Coronary artery (tissue), 2 donors: ENCODE measurements at regions not wholly inside any gene's neighbourhood (a gene's known extent, or its start where the extent isn't known, plus 50 kb on each side); places are given as distances from the start of the nearest gene placed in this dataset.

ENCODE experiments used
- DNase-seq: peaks from one replicate; pipeline ENCODE4 v3.0.0-alpha.2; 2017; ENCODE audit warnings: low spot score
- H3K27ac ChIP-seq, 2 donors: fragments of 200-600 bp; sonication (generic); one replicate each; pipeline ENCODE4 v1.5.1; 2016 to 2019
- H3K4me3 ChIP-seq: fragments of 200-600 bp; sonication (generic); 2 replicates; pipeline ENCODE4 v1.5.1; 2016; ENCODE audit warnings: mild to moderate bottlenecking, moderate library complexity
- TF ChIP-seq, protein P1 (sequence below): fragments of 200-600 bp; sonication (generic); IDR thresholded peaks from one replicate; pipeline ENCODE4 v1.5.1; 2019; ENCODE audit warnings: antibody characterized with exemption

- TF ChIP-seq, protein P1, sequence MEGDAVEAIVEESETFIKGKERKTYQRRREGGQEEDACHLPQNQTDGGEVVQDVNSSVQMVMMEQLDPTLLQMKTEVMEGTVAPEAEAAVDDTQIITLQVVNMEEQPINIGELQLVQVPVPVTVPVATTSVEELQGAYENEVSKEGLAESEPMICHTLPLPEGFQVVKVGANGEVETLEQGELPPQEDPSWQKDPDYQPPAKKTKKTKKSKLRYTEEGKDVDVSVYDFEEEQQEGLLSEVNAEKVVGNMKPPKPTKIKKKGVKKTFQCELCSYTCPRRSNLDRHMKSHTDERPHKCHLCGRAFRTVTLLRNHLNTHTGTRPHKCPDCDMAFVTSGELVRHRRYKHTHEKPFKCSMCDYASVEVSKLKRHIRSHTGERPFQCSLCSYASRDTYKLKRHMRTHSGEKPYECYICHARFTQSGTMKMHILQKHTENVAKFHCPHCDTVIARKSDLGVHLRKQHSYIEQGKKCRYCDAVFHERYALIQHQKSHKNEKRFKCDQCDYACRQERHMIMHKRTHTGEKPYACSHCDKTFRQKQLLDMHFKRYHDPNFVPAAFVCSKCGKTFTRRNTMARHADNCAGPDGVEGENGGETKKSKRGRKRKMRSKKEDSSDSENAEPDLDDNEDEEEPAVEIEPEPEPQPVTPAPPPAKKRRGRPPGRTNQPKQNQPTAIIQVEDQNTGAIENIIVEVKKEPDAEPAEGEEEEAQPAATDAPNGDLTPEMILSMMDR: no peak
- Histone ChIP-seq H3K27ac (no peak overlapping the region), H3K4me3 (no peak overlapping the region)
- no peak for DNase-seq
Measured at GRCh38 chr6:49072885-49073620, 390.0 kb downstream of the MMUT start.

GRCh38 chr6:49072146-49072545 is 390.9 kb downstream of the MMUT start:
- TF ChIP-seq, protein P1: no peak
- no peak for DNase-seq
- no peak overlapping the region for H3K27ac ChIP-seq

DNA sequence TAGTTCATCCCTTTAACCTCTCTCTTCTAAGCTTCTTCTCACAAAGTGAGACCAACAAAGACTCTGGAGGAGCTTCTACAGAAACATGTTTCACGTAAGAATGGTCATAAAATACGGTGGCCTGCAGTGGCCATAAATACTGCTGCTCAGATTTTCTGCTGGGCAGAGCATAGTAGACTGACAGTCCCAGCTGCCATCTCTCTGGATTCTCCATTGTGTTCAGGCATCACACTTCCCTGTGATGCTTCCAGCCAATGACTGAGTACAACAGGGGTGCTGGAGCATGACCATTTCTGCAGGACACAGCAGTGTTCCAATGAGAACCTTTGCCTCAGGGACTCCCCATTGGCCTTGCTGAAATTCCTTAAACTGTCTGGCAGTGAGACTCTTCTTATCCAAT is 392.6 kb downstream of the MMUT start:
- TF ChIP-seq, protein P1: no peak
- H3K27ac ChIP-seq: no peak overlapping the region
- no peak overlapping the region for H3K4me3 ChIP-seq
- no peak for DNase-seq

More at GRCh38 chr6:49072146-49072545, 390.9 kb downstream of the MMUT start:
- H3K4me3 ChIP-seq: no peak overlapping the region

GRCh38 chr6:49054311-49054710 is 408.7 kb downstream of the MMUT start:
- DNase-seq: no peak
- Histone ChIP-seq H3K4me3 (no peak overlapping the region), H3K27ac (no peak overlapping the region)
- TF ChIP-seq, protein P1: no peak

- H3K27ac ChIP-seq: no peak overlapping the region
- DNase-seq: no peak
- H3K4me3 ChIP-seq: no peak overlapping the region
Measured at GRCh38 chr6:49052901-49053300, 410.2 kb downstream of the MMUT start.

DNA sequence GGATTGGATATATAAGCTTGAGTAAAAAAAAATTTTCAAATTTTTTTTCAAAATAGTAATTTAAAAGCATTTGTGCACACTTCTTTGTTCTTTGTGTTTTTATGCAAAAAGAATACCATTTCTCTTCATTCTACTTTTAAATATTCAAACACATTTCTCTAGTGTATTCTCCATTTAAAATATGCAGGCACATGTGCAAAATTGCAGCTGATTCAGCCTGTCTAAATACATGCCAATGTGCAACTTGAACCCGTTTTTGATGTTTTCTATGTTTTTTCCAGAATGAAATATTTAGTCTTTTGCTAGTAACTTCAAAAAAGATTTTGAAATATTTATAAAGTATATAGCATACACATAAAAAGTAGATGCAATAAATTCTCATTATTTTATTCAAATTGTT is 411.8 kb downstream of the MMUT start:
- Histone ChIP-seq H3K4me3 (no peak overlapping the region), H3K27ac (no peak overlapping the region)
- DNase-seq: no peak
- TF ChIP-seq, protein P1: no peak

More at GRCh38 chr6:49052901-49053300, 410.2 kb downstream of the MMUT start:
- TF ChIP-seq, protein P1: no peak

- no peak overlapping the region for H3K27ac ChIP-seq
- no peak for DNase-seq
- TF ChIP-seq, protein P1: no peak
- no peak overlapping the region for H3K4me3 ChIP-seq
Measured at GRCh38 chr6:49050584-49050983, 412.5 kb downstream of the MMUT start.
